GM12878 (cell line): ENCODE measurements at regions not wholly inside any gene's neighbourhood (a gene's known extent, or its start where the extent isn't known, plus 50 kb on each side); places are given as distances from the start of the nearest gene placed in this dataset.

Experiments used
- ATAC-seq: fragments of 200-7000 bp; cut with Tn5 transposase; 3 replicates; pipeline ENCODE4 v1.9.1; 2020; ENCODE audit warnings: mild to moderate bottlenecking, moderate library complexity
- BruUV-seq: library from RNA; stranded (reverse); fragments of 400-500 nt; replicated peaks from 2 replicates; lab custom pipeline; 2021; lab: Mats Ljungman, UMichigan
- CTCF ChIA-PET: fragments of 300-600 bp; sonication (Branson Sonifier 250); formaldehyde crosslinking; extraction: SDS; loops from one replicate; lab custom pipeline; 2021; ENCODE audit warnings: inconsistent platforms; lab: Yijun Ruan, JAX
- POLR2A ChIA-PET: fragments of 350-600 bp; formaldehyde crosslinking; extraction: SDS; loops from one replicate; lab custom pipeline; 2021; ENCODE audit warnings: inconsistent platforms; lab: Charles Lee
- RAD21 ChIA-PET: fragments of 300-600 bp; sonication (Branson Sonifier 250); formaldehyde crosslinking; loops from one replicate; lab custom pipeline; 2023; ENCODE audit warnings: antibody characterized with exemption; ENCODE audit not compliant: unreplicated experiment; lab: Charles Lee
- SMC1A ChIA-PET: fragments of 300-600 bp; sonication (Branson Sonifier 250); formaldehyde crosslinking; loops from one replicate; lab custom pipeline; 2023; ENCODE audit not compliant: unreplicated experiment, uncharacterized antibody; lab: Charles Lee
- DNase-seq: peaks from one replicate; pipeline ENCODE4 v3.0.0-alpha.2; 2011; ENCODE audit warnings: low read depth, low spot score
- FAIRE-seq: peaks from 3 replicates; lab custom pipeline; 2011; peaks lifted over from hg19 to GRCh38; lab: Jason Lieb, UNC
- H2AFZ ChIP-seq: 2 replicates; pipeline ENCODE4 v1.6.0; 2011; ENCODE audit warnings: low read depth, low read length, control low read depth; ENCODE audit not compliant: control insufficient read depth
- H3K27ac ChIP-seq: 2 replicates; pipeline ENCODE4 v1.5.1; 2011; ENCODE audit warnings: control low read depth; ENCODE audit not compliant: control insufficient read depth, insufficient read depth
- H3K27me3 ChIP-seq, 2 experiments: replicated peaks in 1 of 2; 2 replicates each; pipeline versions ENCODE4 v1.6.0 to v1.6.1; 2011; ENCODE audit warnings: low read length in 1 of 2; ENCODE audit not compliant: control insufficient read depth in 2 of 2, insufficient read depth in 2 of 2
- H3K36me3 ChIP-seq, 2 experiments: 2 replicates each; pipeline ENCODE4 v1.5.1; 2011; ENCODE audit warnings: low read length in 1 of 2; ENCODE audit not compliant: control insufficient read depth in 2 of 2, insufficient read depth in 2 of 2
- H3K4me1 ChIP-seq: 2 replicates; pipeline ENCODE4 v1.6.1; 2011; ENCODE audit warnings: mild to moderate bottlenecking, low read length, moderate library complexity, mixed read lengths; ENCODE audit not compliant: control insufficient read depth, insufficient read depth
- H3K4me2 ChIP-seq: 2 replicates; pipeline ENCODE4 v1.6.0; 2011; ENCODE audit warnings: control low read depth; ENCODE audit not compliant: control insufficient read depth, insufficient read depth
- H3K4me3 ChIP-seq: fragments of 200-600 bp; sonication (generic); 2 replicates; pipeline ENCODE4 v1.5.1; 2016
- H3K79me2 ChIP-seq: 2 replicates; pipeline ENCODE4 v1.6.0; 2011; ENCODE audit warnings: low read length; ENCODE audit not compliant: control insufficient read depth, insufficient read depth
- H3K9ac ChIP-seq: 2 replicates; pipeline ENCODE4 v1.8.0; 2011; ENCODE audit warnings: low read length, control low read depth, mixed read lengths; ENCODE audit not compliant: control insufficient read depth, insufficient read depth
- H3K9me3 ChIP-seq: replicated peaks from 3 replicates; pipeline ENCODE4 v1.5.1; 2011; ENCODE audit warnings: mild to moderate bottlenecking, low read length; ENCODE audit not compliant: control insufficient read depth, insufficient read depth
- H4K20me1 ChIP-seq: 2 replicates; pipeline ENCODE4 v1.6.0; 2011; ENCODE audit not compliant: control insufficient read depth, insufficient read depth
- EP300 ChIP-seq, 2 experiments: fragments of 150-350 bp in 1 of 2; IDR thresholded peaks; 2 replicates each; pipeline ENCODE4 v1.6.1; 2011 to 2012; ENCODE audit warnings: low read depth in 2 of 2, low read length in 2 of 2, borderline replicate concordance in 1 of 2, improper control_type of control experiment in 1 of 2, inconsistent platforms in 1 of 2; ENCODE audit not compliant: control insufficient read depth in 1 of 2
- ETV6 ChIP-seq, 2 experiments: fragments of 450-650 bp in 1 of 2; IDR thresholded peaks in 1 of 2; conservative IDR thresholded peaks in 1 of 2; 2 replicates each; pipeline ENCODE4 v1.6.1; 2014; ENCODE audit warnings: antibody characterized with exemption in 1 of 2, borderline replicate concordance in 1 of 2, low read depth in 1 of 2, mild to moderate bottlenecking in 1 of 2, moderate library complexity in 1 of 2
- FOXK2 ChIP-seq: fragments of 450-650 bp; IDR thresholded peaks from 2 replicates; pipeline ENCODE4 v1.6.1; 2017; ENCODE audit warnings: mild to moderate bottlenecking, moderate library complexity
- GABPA ChIP-seq: IDR thresholded peaks from 2 replicates; pipeline ENCODE4 v1.6.1; 2014; ENCODE audit warnings: antibody characterized with exemption, low read depth, mild to moderate bottlenecking, inconsistent platforms
- MEF2A ChIP-seq: IDR thresholded peaks from 2 replicates; pipeline ENCODE4 v1.6.1; 2011; ENCODE audit warnings: low read depth, mild to moderate bottlenecking, low read length, moderate library complexity; ENCODE audit not compliant: insufficient read depth
- NFXL1 ChIP-seq: fragments of 450-650 bp; IDR thresholded peaks from 2 replicates; pipeline ENCODE4 v1.6.1; 2017; ENCODE audit warnings: antibody characterized with exemption, mild to moderate bottlenecking, borderline replicate concordance
- WGBS: methylation state at CpG from one replicate; pipeline ENCODE4 v1.1.6; 2016; ENCODE audit warnings: low lambda C conversion rate; ENCODE audit not compliant: insufficient replicate concordance, insufficient coverage; ENCODE audit errors: missing lambda C conversion rate; 5-methylcytosine and 5-hydroxymethylcytosine counted together
- in situ Hi-C: fragments of 300-500 bp; cut with MboI; formaldehyde crosslinking; loops from 9 replicates; pipeline ENCODE4 v1.14.3; 2018; ENCODE audit warnings: mixed read lengths
- intact Hi-C: fragments of 100-400 bp; cut with micrococcal nuclease; formaldehyde crosslinking; loops from one replicate; pipeline ENCODE4 v1.14.2; 2022; ENCODE audit not compliant: unreplicated experiment
- TF ChIP-seq, protein P1 (sequence below): IDR thresholded peaks from 2 replicates; pipeline ENCODE4 v1.6.1; 2011; ENCODE audit warnings: borderline replicate concordance, low read depth, mild to moderate bottlenecking, moderate library complexity, mixed read lengths, low read length; ENCODE audit not compliant: insufficient read depth; ENCODE audit errors: extremely low read length
- TF ChIP-seq, protein P2 (sequence below): IDR thresholded peaks from 2 replicates; pipeline ENCODE4 v1.6.1; 2012; ENCODE audit warnings: low read depth, low read length, improper control_type of control experiment

DNA sequence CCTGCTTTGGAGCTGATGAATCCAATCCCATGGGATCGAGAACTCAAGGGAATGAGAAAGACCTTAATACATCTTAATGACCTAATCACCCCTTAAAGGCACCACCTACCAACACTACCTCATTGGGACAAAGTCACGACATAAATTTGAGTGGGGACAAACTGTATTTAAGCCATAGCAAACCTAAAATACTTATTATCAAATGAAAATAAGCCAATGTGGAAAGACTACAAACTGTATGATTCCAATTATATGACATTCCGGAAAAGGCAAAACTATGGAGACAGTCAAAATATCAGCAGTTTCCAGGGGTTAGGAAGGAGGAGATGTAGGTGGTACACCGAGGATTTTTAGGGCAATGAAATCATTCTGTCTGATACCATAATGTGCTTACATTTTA lies 53.3 kb upstream of the NCOA3 start:
- Histone ChIP-seq H3K9ac (no peak overlapping the region), H3K4me1 (peaks cover 25% of the 10 kb centered on the region), H3K4me3 (no peak overlapping the region), H3K27me3 (no peaks in the 10 kb centered on the region), H3K4me2 (no peak overlapping the region), H3K79me2 (no peaks in the 10 kb centered on the region), H4K20me1 (no peaks in the 10 kb centered on the region), H3K27ac (no peak overlapping the region), H2AFZ (no peak overlapping the region), H3K9me3 (no peaks in the 10 kb centered on the region; the same call in 1 of the 3 replicates), H3K36me3 (no peaks in the 10 kb centered on the region)
- intact Hi-C loops, result no loop called here
- SMC1A ChIA-PET, result interaction anchor here (1.1 to 1.8 kb wide), 2 partner anchors 9 to 54 kb away, joined by 3 to 4 read pairs; no protein-coding TSS in a partner anchor
- BruUV-seq, result no TSS peak
- peak; percentile 44; the same call in 1 of the 2 replicates for TF ChIP-seq NFXL1
- no peak for TF ChIP-seq MEF2A
- TF ChIP-seq, protein P1, sequence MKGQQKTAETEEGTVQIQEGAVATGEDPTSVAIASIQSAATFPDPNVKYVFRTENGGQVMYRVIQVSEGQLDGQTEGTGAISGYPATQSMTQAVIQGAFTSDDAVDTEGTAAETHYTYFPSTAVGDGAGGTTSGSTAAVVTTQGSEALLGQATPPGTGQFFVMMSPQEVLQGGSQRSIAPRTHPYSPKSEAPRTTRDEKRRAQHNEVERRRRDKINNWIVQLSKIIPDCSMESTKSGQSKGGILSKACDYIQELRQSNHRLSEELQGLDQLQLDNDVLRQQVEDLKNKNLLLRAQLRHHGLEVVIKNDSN, result no peak
- peak in 1 of 2 experiments; percentile 85; a peak in 1 of 4 replicates for TF ChIP-seq ETV6 (conservative IDR thresholded peaks at IDR 0.05 in 1 of 2, IDR thresholded peaks at IDR 0.05 in 1 of 2; ENCODE audit: borderline replicate concordance in 1 of 2, low read depth in 1 of 2)
- TF ChIP-seq EP300 (IDR thresholded peaks at IDR 0.05; ENCODE audit: borderline replicate concordance in 1 of 2, control insufficient read depth in 1 of 2, low read depth in 2 of 2, low read length in 2 of 2), result no peak
- TF ChIP-seq GABPA, result no peak
- no peak for TF ChIP-seq FOXK2
- TF ChIP-seq, protein P2, sequence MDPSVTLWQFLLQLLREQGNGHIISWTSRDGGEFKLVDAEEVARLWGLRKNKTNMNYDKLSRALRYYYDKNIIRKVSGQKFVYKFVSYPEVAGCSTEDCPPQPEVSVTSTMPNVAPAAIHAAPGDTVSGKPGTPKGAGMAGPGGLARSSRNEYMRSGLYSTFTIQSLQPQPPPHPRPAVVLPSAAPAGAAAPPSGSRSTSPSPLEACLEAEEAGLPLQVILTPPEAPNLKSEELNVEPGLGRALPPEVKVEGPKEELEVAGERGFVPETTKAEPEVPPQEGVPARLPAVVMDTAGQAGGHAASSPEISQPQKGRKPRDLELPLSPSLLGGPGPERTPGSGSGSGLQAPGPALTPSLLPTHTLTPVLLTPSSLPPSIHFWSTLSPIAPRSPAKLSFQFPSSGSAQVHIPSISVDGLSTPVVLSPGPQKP, result no peak
- RAD21 ChIA-PET, result no interaction called here
- POLR2A ChIA-PET, result interaction anchor here (1.7 kb wide), 1 partner anchor 9 kb away, joined by 7 read pairs; no protein-coding TSS in a partner anchor
- DNase-seq (no peak), FAIRE-seq (peak; percentile 64), ATAC-seq (no peak)
- WGBS, result 63% methylated on average over 4 of the region's 4 CpGs
- CTCF ChIA-PET, result interaction anchor here (1.1 to 1.4 kb wide), 2 partner anchors 10 to 112 kb away, joined by 3 read pairs; no protein-coding TSS in a partner anchor
- in situ Hi-C loops, result no loop called here
